NOMO-1 (cell line): ENCODE measurements at regions not wholly inside any gene's neighbourhood (a gene's known extent, or its start where the extent isn't known, plus 50 kb on each side); places are given as distances from the start of the nearest gene placed in this dataset.
"Not testable (repeated sequence)": the region's sequence is repeated elsewhere in the genome, so short reads cannot be mapped to it uniquely, and the experiment has no call there.

Experiments used
- DNase-seq, 2 experiments: peaks; one replicate each; lab custom pipeline; 2025; ENCODE audit not compliant: unreplicated experiment in 2 of 2; lab: John Stamatoyannopoulos, UW

DNA sequence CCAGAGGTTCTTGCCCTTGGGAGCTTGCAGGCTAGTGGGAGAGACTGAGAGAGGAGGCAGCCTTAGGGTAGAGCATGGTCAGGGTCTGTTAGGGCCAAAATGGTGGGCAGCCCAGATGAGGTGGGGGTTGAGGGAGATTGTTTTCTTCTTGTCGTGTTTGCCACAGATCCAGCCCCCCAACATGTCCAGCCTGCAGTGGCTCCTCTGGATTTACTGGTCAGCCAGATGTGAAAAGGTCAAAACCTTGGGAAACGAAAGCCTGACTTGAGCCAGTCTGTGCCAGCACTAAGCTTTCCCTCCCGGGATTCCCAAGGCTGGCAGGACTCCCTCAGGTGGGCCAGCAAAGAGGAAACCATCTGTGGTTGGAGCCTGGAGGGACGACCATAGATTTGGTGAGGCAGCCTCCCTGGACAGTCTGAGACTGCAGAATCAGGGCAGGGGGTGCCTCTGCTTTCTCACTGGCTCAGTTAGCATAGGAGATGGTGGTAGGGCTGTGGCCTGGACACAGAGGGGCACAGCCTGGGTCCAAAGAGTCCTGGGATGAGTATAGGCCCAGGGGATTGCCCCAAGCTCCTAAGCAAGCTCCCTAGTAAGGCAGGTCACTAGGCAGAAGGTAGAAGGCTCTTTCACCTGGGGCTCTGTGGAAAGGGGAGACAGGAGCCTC is 51.2 kb upstream of the PRR23C start:
- DNase-seq: no peak

DNA sequence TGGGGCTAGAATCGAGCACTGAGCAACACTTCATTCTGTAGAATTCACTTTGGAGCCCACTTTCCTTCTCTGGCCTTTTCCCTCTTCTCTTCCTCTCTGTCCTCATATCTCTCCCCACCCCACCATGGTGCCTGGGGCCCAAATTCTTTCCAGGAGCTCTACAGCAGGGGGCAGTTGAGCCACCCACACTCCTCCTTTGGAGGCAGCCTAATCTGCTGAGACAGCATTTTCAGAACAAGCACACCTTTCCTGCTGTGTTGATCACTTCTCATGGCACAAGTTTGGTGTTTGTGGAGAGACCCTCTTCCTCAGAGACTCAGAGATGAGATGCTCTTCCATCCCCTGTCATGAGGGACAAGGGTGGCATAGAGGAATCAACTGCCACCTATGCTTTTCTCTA is 52.0 kb upstream of the PRR23C start:
- no peak for DNase-seq

DNA sequence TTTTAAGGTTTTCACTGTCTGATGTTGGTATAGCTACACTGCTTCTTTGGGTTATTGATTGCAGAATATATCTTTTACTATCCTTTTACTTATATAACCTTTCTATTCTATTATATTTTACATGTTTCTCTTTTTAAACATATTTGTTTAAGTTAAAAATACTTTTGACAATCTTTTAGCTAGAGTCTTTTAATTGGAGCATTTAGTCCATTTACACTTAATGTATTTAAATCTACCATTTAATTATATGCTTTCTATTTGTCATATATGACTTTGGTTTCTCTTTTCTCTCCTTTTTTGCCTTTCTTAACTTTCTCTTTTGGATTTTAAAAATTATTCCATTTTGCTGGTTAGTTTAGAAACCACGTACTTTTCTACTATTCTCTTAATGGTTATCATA is 53.7 kb upstream of the PRR23C start:
- DNase-seq: no peak

DNA sequence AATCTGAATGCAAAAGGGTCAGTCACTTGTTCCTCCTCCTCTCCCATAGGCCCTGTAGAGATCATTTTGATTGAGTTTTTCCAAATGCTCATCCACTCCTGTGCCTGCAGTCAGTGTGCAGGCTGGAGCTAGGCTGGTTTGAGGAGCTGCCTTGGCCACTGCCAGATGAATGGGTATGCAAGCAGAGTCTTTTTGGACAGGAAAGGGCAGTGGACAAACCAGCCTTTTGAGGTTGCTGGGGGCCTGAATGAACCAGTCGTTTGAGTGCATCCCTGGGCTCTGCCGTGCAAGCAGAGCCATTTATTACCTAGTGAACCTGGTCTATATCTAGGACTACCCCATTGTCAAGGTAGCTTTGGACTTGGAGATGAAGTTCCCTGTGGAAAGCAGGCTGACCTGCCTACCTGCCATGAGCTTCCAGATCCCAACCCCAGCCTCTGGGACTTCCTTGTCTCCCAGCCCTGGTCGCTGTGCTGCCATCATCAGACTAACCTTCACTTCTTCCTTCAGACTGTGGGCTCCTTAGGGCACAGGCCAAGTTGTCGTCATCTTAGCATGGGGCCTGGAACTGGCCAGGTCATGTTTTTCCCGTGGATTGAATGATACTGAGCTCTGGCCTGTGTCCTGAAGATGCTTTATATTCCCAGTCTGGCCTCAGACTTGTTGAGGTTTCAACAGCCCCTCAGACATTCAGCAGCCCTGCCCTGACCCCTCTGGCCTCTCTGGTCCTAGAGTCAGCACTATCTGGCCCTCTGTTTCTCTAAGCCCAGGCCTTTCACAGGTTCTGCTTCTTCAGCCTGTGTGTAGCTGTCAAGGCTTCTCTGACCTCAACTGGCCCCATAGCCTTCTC is 55.5 kb upstream of the PRR23C start:
- DNase-seq: no peak

DNA sequence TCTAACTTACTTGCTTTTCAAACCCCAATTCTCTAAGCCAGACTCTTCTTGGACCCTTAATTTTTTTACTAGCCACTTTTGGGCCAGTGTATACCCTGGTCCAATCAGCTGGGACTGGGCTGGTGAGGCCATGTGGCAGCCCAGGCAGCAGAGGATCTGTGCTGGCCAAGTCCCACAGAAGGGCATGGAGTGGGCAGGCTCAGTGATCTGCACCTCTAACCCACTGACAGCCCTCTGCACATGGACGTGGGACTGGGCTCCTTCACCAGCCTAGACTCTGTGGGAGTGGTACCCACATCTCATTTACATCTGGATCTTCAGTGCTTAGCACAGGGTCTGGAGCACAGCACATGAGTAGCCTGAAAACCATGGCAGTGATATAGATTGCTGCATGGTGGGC is 56.1 kb upstream of the PRR23C start:
- no peak for DNase-seq

DNA sequence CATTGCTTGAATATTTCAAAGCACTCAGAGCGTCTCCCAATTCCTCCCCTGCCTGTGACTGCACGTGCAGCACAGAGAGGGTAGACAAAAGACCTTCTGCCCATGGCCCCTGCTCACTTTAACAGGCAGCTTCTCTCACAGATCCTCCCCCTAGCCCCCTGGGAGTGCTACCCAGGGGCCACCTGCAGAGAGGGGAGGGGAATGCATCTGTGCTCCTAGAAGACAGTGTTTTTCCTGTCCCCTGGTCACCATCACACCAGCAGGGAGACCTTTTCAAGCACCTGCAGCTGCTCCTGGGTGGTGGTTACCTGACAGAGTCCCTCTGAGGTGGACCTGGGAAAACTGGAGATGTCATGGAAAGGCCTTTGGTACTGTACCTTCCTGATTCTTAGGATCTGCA is 56.7 kb upstream of the PRR23C start:
- no peak for DNase-seq

DNA sequence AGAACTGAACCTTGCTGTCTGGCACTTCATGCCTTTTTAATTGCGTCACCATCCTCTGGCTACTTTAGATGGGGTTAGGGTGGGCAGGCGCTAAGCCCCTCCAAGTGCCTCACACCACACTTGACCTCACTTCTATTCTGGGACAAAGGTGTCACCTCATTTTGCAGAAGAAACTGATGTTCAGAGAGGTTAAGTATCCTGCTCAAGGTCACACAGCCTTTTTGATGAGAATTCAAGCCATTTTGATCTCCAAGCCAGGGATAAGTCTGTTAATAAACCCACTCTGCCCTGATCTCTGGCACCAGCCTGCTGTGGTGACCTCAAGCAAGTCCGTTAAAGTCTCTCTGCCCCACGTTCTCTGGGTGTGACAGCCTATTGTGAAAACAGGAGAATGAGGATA is 58.8 kb upstream of the PRR23C start:
- DNase-seq: no peak

DNA sequence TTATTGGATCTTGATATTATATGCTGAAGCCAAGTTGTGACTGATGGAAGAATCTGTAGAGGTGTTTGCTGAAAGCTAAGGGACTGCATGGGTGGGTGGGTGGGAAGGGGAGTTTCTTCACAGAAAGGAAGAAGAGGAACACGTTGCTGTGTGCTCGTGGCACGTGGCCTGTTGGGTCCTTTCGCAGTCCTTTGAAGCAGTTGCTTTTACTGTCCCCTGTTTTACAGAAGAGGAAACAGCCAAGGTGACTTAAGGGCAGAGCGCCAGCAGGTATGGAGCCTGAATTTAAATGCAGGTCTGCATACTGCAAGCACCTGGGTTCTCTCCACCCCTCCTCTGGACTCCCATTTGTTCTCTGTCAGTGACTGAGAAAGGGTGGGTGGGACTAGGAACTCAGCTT is 59.4 kb upstream of the PRR23C start:
- DNase-seq: no peak

DNA sequence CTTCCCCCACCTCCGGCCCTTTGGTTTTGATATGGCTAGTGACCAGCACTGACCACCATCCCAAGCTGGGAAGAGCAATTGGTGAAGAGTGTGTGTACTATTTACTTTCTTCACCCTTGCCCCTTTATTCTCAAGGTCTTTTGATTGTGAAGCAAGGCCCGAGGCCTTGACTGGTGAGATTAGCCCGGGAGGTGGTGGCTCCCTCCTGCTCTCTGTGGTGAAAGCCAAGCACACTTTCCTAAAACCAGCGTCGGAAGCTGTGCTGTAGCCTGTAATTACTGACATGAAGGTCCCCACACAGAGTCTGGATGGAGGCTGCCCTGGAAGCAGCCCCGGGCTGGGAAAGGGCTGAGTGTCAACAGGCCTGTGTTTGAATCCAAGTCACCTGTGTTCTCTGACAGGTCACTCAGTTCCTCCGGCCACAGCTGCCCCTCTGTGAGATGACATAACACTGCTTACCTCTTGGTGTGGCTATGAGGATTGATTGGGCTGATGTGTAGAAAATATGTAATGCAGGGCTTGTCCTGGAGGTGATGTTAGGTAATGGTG is 60.5 kb upstream of the PRR23C start:
- no peak for DNase-seq

DNA sequence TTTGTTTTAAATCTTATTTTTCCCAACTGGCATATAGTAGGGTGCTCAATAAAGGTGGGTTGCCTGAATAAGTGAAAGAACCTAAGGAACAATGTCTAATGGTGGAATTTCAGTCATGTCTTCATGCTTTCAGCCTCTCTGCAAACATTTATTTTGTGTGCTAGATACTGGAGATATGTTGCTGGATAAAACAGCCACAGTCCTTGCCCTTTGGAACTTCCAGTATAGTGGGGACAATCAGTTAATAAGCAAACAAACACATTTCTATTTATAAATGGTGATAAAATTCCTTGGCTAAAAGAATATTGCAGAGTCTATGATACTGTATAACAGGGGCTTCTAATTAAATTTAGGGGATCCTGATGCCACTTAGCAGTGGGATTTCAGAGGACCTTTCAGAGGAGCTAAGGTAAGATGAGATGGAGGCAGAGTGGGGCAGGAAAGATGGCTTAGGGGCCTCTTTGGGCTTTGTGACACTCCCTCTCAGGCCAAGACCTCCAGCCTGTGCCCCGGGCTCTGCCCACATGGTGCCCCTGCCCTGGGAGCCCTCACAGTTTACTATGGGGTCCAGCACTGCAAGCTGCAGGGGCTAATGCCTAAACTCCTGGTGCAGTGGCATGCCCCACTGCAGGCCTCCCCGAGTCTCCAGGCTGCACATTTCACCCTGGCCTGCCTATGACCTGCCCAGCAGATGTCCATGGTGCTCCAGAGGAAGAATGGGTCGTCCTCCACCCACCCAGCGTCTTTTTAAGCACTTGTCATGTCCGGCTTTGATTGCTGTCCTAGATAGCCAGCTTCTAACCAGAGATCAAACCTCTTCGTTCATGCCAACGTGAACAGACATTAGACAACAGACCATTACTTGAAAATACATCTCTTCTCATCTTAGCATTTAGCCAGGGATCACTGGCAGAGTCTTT is 61.6 kb upstream of the PRR23C start:
- no peak for DNase-seq

DNA sequence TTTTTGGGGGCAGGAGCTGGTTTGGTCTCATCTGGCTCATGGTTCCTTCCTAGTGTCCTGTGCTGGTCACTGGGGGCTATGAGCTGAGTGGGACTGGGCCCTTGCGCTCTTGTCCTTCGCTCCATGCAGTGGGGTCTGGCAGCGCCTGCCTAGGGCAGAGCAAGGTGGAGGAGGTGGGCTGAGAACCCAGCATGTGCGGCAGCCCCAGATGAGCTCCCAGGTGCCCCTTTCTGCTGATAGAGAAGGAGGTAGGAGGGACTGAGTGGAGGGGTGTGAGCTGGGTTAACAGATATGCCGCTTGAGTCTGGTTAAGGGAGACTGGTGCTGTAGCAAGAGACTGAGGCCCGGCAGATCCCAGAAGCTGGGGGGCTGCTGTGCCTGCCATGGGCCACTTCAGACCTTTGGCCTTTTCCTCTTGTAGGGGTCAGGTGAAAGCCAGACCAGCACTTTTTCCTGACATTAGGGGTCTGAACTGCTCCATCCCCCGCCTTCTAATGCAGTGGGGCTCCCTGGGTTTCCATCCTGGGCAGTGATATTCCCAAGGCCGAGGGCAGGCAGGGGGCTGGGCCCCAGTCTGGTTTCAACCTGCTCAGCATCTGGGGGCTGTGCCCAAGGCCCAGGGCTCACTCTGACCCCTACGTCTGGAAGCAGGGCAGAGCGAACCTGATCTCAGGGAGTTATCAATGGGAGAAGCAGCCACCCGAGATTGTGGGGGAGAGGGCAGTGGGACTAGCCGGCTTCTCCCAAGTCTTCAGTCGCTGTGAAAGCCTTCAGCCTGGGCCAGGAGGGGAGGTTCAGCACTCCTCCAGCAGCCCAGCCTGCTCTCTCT is 62.9 kb upstream of the PRR23C start:
- DNase-seq: no peak

DNA sequence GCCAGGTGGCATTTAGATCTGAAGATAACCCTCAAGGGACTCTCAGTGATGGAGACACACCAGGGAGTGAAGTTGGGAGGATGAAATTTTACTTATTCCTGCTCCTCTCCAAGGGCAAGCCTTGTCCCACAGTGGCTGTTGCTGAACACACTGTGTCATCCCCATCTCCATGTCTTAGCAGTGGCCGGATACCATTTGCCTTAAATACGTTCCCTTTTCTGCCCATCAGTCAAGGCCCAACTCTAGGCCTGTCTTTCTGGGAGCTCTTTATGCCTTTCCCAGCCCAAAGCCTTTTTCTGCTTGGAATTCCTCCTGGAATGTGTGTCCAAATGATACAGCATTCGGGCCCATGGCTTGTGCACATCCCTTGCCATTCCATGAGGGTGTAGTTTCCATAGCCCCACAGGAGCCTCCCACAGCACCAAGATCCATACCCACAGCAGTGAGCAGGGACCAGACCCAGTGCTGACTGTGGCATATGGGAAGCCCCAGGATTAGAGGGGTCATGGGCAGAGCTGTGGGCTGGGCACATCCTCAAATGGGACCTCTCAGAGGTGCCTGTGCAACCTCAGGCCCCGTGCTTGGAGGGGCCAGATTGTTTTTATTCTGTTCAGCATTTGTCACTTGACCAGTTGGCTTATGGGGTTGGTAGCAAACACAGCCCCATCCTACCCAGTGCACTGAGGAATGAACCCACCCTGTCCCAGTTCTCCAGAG is 63.7 kb upstream of the PRR23C start:
- DNase-seq: no peak

DNA sequence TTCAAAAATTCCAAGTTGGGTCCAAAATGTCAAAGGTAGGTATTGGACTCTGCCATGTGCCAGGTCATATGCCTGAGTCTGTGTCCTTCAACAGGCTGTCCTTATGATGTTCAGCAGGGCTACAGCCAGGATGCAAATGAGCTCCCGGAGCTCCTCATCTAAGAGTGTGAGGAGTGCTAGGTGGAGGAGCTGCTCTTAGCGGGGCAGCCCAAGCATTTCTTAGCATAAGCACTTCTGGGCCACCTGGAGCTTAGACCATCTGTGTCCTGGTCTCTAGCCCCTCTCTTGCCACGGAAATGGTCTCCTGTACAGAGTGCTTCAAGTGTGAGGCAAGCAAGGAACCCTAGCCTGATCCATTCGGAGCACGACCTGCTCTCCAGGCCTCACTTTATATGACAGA is 64.6 kb upstream of the PRR23C start:
- DNase-seq: no peak

DNA sequence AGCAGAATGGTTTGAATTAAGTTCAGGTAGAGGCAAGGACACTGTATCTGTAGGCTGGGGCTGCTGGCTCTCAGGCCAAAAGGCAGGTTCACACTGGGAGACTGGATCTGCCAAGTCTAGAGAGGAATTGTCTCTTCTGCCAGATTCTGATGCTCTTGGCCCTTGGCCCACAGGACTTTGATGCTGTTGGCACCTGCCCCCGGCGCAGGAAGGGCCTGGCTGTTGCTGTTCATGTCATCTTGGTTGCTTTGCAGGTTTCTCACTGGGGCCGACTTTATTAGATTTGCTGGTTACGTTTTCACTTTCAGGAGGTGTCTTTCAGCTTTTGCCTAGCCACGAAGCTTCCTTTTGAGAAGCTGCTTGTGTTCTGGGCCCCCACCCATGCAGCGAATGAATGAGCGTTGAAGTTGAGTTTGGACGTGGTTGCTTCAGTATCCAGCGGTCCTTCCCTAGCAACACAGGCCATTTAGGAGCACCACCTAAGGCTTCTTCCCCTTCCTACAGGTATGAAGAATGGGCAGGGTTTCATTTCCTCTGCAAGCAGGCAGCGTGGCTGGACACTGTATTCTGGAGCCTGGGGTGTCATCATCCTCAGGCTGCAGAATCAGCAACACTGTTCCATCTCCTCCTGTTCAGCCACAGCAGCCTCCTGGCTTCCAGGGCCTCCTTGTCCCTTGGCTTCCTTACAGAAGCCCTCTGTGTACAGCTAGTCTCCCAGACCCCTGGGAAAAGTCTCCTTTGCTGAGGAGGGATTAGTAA is 65.6 kb upstream of the PRR23C start:
- DNase-seq: no peak

DNA sequence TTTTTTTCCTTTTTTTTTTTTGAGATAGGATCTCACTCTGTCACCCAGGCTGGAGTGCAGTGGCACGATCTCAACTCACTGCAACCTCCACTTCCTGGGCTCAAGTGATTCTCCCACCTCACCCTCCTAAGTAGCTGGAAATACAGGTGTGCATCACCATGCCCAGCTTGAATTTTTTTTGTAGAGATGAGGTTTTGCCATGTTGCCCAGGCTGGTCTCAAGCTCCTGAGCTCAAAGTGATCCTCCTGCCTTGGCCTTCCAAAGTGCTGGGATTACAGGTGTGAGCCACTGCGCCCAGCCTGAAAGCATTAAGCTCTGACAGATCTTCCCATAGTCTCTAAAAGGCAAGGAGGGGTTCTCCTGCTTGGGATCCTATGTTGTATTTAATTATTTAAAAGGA is 66.2 kb upstream of the PRR23C start:
- not testable (repeated sequence) for DNase-seq

DNA sequence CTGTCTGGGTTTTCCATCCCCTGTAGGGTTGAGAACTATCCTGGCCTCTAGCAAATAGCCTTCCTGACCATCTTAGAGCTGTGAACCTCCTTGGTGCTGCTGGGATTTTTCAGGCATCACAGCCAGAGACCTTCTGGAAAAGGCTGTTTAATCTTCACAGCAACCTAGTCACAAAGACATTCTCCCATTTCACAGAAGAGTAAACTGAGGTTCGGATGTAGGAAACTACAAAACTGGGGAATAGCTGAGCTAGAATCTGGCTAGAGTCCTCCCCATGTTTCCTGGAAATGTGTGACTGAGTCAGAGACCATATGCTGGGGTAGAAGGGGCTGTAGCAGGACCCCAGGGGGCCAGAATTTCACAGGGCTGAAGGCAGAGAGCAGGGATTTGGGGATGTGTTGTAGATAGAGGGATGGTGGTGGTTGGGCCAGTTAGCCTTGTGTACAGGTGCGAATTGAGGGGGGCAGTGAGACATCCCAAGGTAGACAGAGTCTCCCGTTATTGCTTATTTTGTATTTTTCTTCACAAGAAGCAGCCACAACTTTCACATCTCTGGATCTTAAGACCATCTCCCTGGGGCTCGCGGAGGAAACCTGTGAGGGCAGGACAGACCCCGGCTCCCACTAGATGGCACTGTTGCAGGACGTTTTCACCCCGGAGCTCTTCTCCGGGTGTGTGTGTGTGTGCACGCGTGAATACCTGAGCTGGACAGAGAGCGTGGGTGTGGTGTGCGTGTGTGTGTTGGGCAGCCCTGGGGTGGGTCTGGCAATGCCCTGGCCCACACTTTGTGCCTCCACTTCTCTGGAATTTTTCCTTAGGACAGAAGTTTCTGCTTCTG is 66.9 kb upstream of the PRR23C start:
- DNase-seq: peak; percentile 65 to 68

DNA sequence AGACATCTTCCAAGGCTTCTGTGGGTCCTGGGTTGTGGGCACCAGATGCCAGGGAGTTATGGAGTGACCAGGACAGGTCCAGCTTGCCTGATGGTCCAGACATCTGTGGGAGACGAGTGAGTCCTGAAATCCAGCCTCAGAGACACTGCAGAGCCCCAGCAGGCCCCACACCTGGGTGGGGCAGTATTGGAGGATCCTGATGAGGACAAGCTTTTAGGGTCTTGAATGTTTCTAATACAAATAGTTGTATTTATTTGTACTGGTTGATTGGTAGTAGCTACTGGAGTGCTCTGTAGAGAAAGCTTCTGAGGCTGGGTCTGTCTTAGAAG is 67.5 kb upstream of the PRR23C start:
- no peak for DNase-seq
